COLO668 (cell line): ENCODE measurements at regions not wholly inside any gene's neighbourhood (a gene's known extent, or its start where the extent isn't known, plus 50 kb on each side); places are given as distances from the start of the nearest gene placed in this dataset.

Experiments used
- DNase-seq: peaks from one replicate; lab custom pipeline; 2025; ENCODE audit not compliant: unreplicated experiment; lab: John Stamatoyannopoulos, UW

- no peak for DNase-seq
Observed at GRCh38 chr6:133630651-133631050, 258.3 kb upstream of the TCF21 start.

- no peak for DNase-seq
Observed at GRCh38 chr6:133631421-133631820, 257.5 kb upstream of the TCF21 start.

GRCh38 chr6:133632206-133632605 lies 256.7 kb upstream of the TCF21 start:
- no peak for DNase-seq

- no peak for DNase-seq
Observed at GRCh38 chr6:133632906-133633305, 256.0 kb upstream of the TCF21 start.

GRCh38 chr6:133634474-133634873 lies 254.4 kb upstream of the TCF21 start:
- DNase-seq = no peak

- no peak for DNase-seq
Observed at GRCh38 chr6:133635447-133635846, 253.5 kb upstream of the TCF21 start.

- DNase-seq = no peak
Observed at GRCh38 chr6:133637436-133637835, 251.5 kb upstream of the TCF21 start.

- no peak for DNase-seq
Observed at GRCh38 chr6:133637874-133638273, 251.0 kb upstream of the TCF21 start.

GRCh38 chr6:133641104-133641503 lies 247.8 kb upstream of the TCF21 start:
- DNase-seq = no peak

GRCh38 chr6:133644548-133644891 lies 244.4 kb upstream of the TCF21 start:
- no peak for DNase-seq

- DNase-seq = no peak
Observed at GRCh38 chr6:133644892-133645619, 243.9 kb upstream of the TCF21 start.

GRCh38 chr6:133645966-133646740 lies 242.8 kb upstream of the TCF21 start:
- no peak for DNase-seq

GRCh38 chr6:133648581-133648980 lies 240.3 kb upstream of the TCF21 start:
- no peak for DNase-seq

GRCh38 chr6:133671376-133671775 lies 217.5 kb upstream of the TCF21 start:
- DNase-seq = no peak

- no peak for DNase-seq
Observed at GRCh38 chr6:133673056-133673455, 215.9 kb upstream of the TCF21 start.

GRCh38 chr6:133674661-133675060 lies 214.3 kb upstream of the TCF21 start:
- DNase-seq = no peak

- no peak for DNase-seq
Observed at GRCh38 chr6:133680994-133681393, 207.9 kb upstream of the TCF21 start.

GRCh38 chr6:133681891-133682290 lies 207.0 kb upstream of the TCF21 start:
- DNase-seq = no peak

- no peak for DNase-seq
Observed at GRCh38 chr6:133682506-133683307, 206.2 kb upstream of the TCF21 start.

- no peak for DNase-seq
Observed at GRCh38 chr6:133683308-133683580, 205.7 kb upstream of the TCF21 start.

GRCh38 chr6:133683606-133684005 lies 205.3 kb upstream of the TCF21 start:
- no peak for DNase-seq
